ENCODE measurements at regions not wholly inside any gene's neighbourhood (a gene's known extent, or its start where the extent isn't known, plus 50 kb on each side); places are given as distances from the start of the nearest gene placed in this dataset.

GRCh38 chr3:99407257-99407656 lies 231.1 kb upstream of the COL8A1 start:
- no peak overlapping the region for H3K27ac ChIP-seq (ENCODE audit: low read depth in 2 of 2, low read length in 2 of 2)
- no peak for FAIRE-seq
- H3K27me3 ChIP-seq (ENCODE audit: control insufficient read depth, insufficient read depth, low read length), result no peaks in the 10 kb centered on the region
- no peaks in the 10 kb centered on the region for H3K9me3 ChIP-seq (ENCODE audit: control insufficient read depth in 2 of 3, insufficient read depth in 1 of 3, low read length in 3 of 3)
- no peak for DNase-seq
- no peaks in the 10 kb centered on the region for H3K36me3 ChIP-seq (ENCODE audit: control insufficient read depth in 2 of 3, insufficient read depth in 3 of 3, low read length in 3 of 3)
- no peaks in the 10 kb centered on the region for H3K4me1 ChIP-seq (ENCODE audit: control insufficient read depth in 2 of 3, insufficient read depth in 2 of 3, low read depth in 1 of 3, low read length in 3 of 3)
- no peak overlapping the region for H3K4me3 ChIP-seq (ENCODE audit: low read length in 3 of 3)
- no peak overlapping the region for H3K9ac ChIP-seq (ENCODE audit: low read length in 3 of 3)
- TF ChIP-seq CTCF (IDR thresholded peaks at IDR 0.05; ENCODE audit: borderline replicate concordance, extremely low read depth, insufficient read depth), result no peak
- intact Hi-C loops (cut with DNase I), result no loop called here

GRCh38 chr3:99402755-99403154 lies 235.6 kb upstream of the COL8A1 start:
- DNase-seq (no peak), FAIRE-seq (no peak)
- H3K36me3 ChIP-seq (ENCODE audit: control insufficient read depth in 2 of 3, insufficient read depth in 3 of 3, low read length in 3 of 3), result no peaks in the 10 kb centered on the region
- H3K27ac ChIP-seq (ENCODE audit: low read depth in 2 of 2, low read length in 2 of 2), result no peak overlapping the region
- H3K4me3 ChIP-seq (ENCODE audit: low read length in 3 of 3), result no peak overlapping the region
- no peaks in the 10 kb centered on the region for H3K4me1 ChIP-seq (ENCODE audit: control insufficient read depth in 2 of 3, insufficient read depth in 2 of 3, low read depth in 1 of 3, low read length in 3 of 3)
- H3K9me3 ChIP-seq (ENCODE audit: control insufficient read depth in 2 of 3, insufficient read depth in 1 of 3, low read length in 3 of 3), result peaks cover 0 to 4% (median 0%) of the 10 kb centered on the region in 3 donors
- intact Hi-C loops (cut with DNase I), result no loop called here
- H3K27me3 ChIP-seq (ENCODE audit: control insufficient read depth, insufficient read depth, low read length), result no peaks in the 10 kb centered on the region
- TF ChIP-seq CTCF (IDR thresholded peaks at IDR 0.05; ENCODE audit: borderline replicate concordance, extremely low read depth, insufficient read depth), result no peak
- H3K9ac ChIP-seq (ENCODE audit: low read length in 3 of 3), result no peak overlapping the region

GRCh38 chr3:99400352-99400751 lies 238.0 kb upstream of the COL8A1 start:
- no peak overlapping the region for H3K27ac ChIP-seq (ENCODE audit: low read depth in 2 of 2, low read length in 2 of 2)
- H3K4me1 ChIP-seq (ENCODE audit: control insufficient read depth in 2 of 3, insufficient read depth in 2 of 3, low read depth in 1 of 3, low read length in 3 of 3), result no peaks in the 10 kb centered on the region
- TF ChIP-seq CTCF (IDR thresholded peaks at IDR 0.05; ENCODE audit: borderline replicate concordance, extremely low read depth, insufficient read depth), result no peak
- no peaks in the 10 kb centered on the region for H3K36me3 ChIP-seq (ENCODE audit: control insufficient read depth in 2 of 3, insufficient read depth in 3 of 3, low read length in 3 of 3)
- FAIRE-seq (no peak), DNase-seq (no peak)
- peaks cover 0 to 4% (median 0%) of the 10 kb centered on the region in 3 donors for H3K9me3 ChIP-seq (ENCODE audit: control insufficient read depth in 2 of 3, insufficient read depth in 1 of 3, low read length in 3 of 3)
- H3K9ac ChIP-seq (ENCODE audit: low read length in 3 of 3), result no peak overlapping the region
- no peaks in the 10 kb centered on the region for H3K27me3 ChIP-seq (ENCODE audit: control insufficient read depth, insufficient read depth, low read length)
- no peak overlapping the region for H3K4me3 ChIP-seq (ENCODE audit: low read length in 3 of 3)
- intact Hi-C loops (cut with DNase I), result no loop called here

GRCh38 chr3:99396651-99397275 lies 241.6 kb upstream of the COL8A1 start:
- Histone ChIP-seq H3K27me3 (ENCODE audit: control insufficient read depth, insufficient read depth, low read length) (no peaks in the 10 kb centered on the region), H3K27ac (ENCODE audit: low read depth in 2 of 2, low read length in 2 of 2) (no peak overlapping the region), H3K36me3 (ENCODE audit: control insufficient read depth in 2 of 3, insufficient read depth in 3 of 3, low read length in 3 of 3) (no peaks in the 10 kb centered on the region), H3K9me3 (ENCODE audit: control insufficient read depth in 2 of 3, insufficient read depth in 1 of 3, low read length in 3 of 3) (peaks cover 0 to 4% (median 0%) of the 10 kb centered on the region in 3 donors), H3K9ac (ENCODE audit: low read length in 3 of 3) (no peak overlapping the region), H3K4me3 (ENCODE audit: low read length in 3 of 3) (no peak overlapping the region), H3K4me1 (ENCODE audit: control insufficient read depth in 2 of 3, insufficient read depth in 2 of 3, low read depth in 1 of 3, low read length in 3 of 3) (no peaks in the 10 kb centered on the region)
- FAIRE-seq (no peak), DNase-seq (no peak)
- TF ChIP-seq CTCF (IDR thresholded peaks at IDR 0.05; ENCODE audit: borderline replicate concordance, extremely low read depth, insufficient read depth), result no peak
- intact Hi-C loops (cut with DNase I), result no loop called here

Data from kidney (tissue), 13 donors.